GM19397 (cell line): ENCODE measurements at regions not wholly inside any gene's neighbourhood (a gene's known extent, or its start where the extent isn't known, plus 50 kb on each side); places are given as distances from the start of the nearest gene placed in this dataset.
A peak's percentile ranks its signal among the peaks of the same experiment; 100 is the strongest.

ENCODE experiments used
- ATAC-seq: cut with Tn5 transposase; IDR thresholded peaks from one replicate; pipeline ENCODE4 v1.9.1; 2021; ENCODE audit warnings: mild to moderate bottlenecking, moderate library complexity; ENCODE audit not compliant: unreplicated experiment

DNA sequence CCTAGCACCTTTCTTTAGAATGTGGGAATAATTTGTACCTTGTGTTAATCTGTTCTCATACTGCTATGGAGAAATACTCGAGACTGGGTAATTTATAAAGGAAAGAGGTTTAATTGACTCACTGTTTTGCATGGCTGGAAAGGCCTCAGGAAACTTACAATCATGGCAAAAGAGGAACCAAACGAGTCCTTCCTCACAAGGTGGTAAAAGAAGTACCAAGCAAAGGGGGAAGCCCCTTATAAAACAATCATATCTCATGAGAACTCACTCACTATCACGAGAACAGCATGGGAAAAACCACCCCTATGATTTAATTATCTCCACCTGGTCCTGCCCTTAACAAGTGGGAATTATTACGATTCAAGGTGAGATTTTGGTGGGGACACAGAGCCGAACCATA is 127.1 kb upstream of the ANO3 start:
- ATAC-seq = no peak

DNA sequence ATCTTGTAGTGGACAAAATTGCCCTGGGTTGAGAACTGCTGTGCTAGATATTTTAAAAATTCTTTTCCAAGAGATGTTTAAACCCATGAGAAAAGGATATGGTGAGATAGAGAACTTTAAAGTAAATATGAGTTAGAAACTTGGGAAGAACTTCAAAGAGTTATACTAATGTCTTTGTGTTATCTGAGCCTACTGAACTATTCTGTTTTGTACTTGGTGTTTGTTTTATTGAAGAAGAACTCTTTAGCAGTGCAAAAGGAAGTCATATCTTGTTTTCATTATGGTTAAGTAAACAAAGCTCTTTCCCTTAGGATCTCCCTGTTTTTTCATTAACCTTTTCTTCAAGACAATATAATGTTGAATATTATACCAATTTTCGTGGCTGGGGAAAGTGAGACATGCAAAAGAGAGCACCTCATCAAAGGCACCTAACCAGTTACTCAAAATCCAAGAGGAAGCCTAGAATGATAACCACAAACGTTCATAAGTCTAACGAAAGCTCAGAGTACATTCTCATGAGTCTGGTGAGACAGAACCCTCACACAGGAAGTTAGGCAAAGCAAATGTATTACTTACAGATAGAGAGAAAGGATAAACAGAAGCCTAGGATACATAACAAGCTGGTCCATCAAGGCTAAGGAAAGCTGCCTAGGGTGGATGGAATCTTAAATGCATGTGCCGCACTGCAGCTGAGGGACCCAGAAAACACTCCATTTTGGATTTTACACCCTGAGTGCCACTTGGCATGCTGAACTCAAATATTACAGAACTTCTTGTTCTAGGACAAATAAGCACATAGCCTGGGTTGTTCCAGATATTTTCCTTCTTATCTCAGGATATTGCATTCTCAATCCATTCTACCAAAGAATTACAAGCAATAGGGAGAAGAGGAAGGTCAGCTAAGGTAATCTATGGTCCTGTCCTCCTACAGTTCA is 112.5 kb upstream of the ANO3 start:
- ATAC-seq = no peak

- ATAC-seq = no peak
Measured at GRCh38 chr11:26225646-26226045, 106.3 kb upstream of the ANO3 start.

DNA sequence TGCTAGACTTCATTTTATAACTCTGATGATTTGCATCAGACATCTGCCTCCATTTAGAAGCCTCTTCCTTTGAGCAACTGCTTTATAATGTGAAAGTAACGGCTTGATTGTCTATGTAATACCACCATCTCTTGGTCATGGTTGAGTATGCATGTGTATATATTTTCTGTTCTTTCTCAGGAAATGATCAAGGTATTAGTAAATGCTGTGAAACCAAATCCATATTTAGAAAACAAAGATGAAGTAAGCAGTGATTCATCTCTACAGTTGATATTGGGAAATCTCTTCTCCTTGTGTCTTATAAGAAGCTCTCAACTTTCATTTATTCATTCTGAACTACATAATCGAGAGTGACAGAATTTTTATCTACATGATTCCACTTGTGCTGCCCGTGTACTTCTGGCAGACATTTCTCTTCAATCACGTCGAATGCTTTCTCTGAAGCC is 104.6 kb upstream of the ANO3 start:
- ATAC-seq = peak; percentile 72

DNA sequence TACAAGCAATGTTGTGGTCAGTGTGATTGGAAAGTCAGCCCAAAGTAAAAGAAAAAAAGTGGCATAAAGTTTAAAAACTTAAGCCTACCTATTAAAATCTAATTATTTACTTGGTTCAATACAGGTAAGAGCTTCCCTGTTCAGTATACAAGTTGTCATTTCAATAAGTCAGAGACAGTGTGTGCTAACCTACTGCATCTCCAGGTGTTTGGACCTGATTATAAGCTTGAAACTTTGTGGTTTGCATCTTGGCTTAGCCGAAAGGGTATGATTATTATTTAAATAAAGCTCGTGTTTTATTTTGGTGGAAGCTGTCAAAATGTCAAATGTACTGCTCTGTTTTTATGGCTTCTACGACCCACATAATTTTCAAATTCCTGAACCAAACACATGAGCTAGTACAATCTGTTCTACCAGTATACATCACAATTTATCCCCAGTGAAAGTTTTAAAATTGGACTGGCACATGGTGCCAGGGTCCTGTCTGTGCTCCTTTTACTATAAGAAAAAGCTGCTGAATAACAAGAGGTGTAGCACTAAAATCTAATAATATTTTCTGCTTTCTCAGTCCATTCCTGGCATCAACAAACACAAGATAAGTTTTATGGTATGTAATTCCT is 103.9 kb upstream of the ANO3 start:
- ATAC-seq = no peak

GRCh38 chr11:26228778-26229177 is 103.2 kb upstream of the ANO3 start:
- no peak for ATAC-seq

- ATAC-seq = no peak
Measured at GRCh38 chr11:26229257-26229656, 102.7 kb upstream of the ANO3 start.

GRCh38 chr11:26229981-26230380 is 101.9 kb upstream of the ANO3 start:
- ATAC-seq = no peak

- no peak for ATAC-seq
Measured at GRCh38 chr11:26231252-26231661, 100.7 kb upstream of the ANO3 start.

GRCh38 chr11:26234451-26234850 is 97.5 kb upstream of the ANO3 start:
- no peak for ATAC-seq

GRCh38 chr11:26243426-26243825 is 88.5 kb upstream of the ANO3 start:
- no peak for ATAC-seq

DNA sequence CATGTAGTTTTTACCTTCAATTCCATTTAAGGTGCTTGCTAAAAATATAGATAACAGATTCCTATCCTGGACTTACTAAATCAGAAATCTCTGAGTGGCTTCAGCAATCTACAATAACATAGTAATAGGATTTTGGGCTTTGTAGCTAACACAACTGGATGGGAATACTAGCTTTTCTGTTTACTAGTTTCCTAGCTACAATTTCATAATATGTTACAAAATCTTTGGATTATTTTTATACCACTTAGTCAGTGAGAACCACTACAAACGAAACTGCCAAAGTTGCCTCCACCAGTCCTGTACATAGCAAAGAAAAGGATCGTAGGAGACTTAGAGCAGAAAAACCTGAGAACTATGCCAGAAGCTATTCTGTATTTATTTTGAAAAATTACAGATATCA is 87.7 kb upstream of the ANO3 start:
- no peak for ATAC-seq

- no peak for ATAC-seq
Measured at GRCh38 chr11:26245046-26245445, 86.9 kb upstream of the ANO3 start.

- no peak for ATAC-seq
Measured at GRCh38 chr11:26247340-26247739, 84.6 kb upstream of the ANO3 start.

DNA sequence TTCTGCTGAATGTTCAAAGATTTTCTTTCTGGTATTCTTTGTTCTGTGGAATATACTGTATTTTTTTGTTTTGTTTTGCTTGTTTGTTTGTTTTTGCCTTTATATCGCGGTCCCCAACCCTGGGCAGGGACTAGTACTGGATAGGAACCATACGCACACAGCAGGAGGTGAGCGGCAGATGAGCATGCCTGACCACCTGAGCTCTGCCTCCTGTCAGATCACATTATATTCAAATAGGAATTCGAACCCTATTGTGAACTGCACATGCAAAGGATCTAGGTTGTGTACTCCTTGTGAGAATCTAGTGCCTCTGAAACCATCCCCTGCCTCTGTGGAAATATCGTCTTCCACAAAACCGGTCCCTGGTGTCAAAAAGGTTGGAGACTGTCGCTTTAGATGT is 83.3 kb upstream of the ANO3 start:
- ATAC-seq = no peak

DNA sequence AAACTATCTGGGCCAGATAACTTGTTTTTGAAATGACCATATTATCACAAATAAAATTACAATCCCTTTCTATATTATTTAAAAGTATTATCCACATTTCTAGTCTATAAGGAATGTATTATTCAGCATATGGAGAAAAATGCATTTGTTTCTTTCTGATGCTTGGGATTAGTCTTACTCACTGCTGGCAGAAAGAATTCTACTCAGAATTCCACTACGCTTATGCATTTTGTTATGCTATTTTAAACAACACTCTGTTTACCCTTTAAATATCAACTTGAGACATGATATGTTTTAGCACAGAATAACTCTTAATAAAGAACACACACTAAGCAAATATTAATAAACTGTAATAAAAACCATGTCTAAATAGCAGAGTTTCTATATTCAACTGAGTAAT is 77.6 kb upstream of the ANO3 start:
- ATAC-seq = no peak

DNA sequence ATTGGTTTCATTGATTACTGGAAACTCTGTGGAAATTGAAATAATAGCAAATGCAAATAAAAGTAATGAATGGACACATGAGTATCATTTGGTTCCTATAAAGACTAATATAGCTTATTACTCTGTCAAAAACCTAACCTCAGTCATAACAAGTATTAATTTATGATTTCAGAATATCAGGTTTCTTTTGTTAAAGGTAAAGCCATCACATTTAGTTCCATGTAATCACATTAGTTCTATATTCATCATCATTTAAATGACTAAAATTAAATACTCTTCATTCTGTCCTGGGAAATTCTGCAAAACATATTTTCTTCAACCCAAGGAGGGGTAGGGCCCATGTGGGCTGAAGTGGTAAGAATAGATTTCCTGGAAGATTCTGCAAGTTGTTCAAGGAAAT is 68.2 kb upstream of the ANO3 start:
- ATAC-seq = no peak

- ATAC-seq = no peak
Measured at GRCh38 chr11:26264266-26264665, 67.7 kb upstream of the ANO3 start.

DNA sequence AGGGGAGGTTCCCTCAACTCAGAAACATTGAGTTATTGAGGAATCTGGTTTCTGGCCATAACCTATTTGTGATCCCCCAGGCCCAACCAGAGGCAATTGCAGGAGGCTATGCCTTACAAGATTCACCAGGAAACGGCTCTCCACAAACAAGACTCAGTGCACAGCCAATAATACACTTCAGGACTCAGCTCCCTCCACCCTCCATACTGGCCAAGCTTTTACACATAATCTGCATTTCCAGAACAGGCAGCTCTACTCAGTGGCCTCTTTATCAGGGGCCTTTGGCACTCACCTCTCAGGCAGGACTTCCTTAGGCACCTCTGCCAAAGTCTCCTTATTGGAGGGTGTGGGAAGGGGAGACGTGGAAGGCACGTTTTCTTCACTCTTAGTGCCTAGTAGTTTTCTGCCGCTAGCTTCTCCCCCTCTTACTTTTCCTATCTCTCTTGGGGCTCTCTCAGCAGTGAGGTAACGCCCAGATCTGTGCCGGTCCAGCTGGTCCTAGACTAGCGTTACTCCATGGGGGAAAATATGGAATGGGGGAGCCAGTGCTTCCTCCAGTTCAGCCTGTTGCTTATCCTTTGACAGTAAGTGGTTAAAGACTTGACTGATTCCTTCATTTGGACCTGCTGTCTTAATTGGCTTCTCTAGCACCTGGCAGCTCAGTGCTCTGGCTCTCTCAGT is 62.8 kb upstream of the ANO3 start:
- no peak for ATAC-seq

DNA sequence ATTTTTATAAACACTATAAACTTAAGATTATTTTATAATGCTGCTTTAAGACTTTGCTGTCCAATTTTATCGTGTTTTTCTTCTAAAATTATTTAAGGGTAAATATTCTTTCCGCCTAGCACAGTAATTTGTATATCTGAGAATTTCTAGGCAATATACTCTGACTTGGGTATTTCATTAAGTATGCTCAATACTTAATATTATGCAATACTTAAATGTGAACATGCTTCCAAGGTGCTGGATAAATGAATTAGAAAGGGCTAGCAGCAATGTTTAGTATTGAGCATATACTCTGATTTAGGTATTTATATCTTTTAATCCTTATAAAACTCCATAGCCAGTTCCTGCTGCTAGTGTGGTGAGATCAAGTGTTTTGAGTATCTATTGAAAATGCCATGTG is 60.3 kb upstream of the ANO3 start:
- no peak for ATAC-seq

- ATAC-seq = peak; percentile 91
Measured at GRCh38 chr11:26276798-26277424, 55.0 kb upstream of the ANO3 start.
